Activated CD8-positive, alpha-beta memory T cell treated with anti-CD3 and anti-CD28 coated beads, Interleukin-2, amount 10 ng/mL, durations not matched to agents 7 days and 5 days (primary cell): ENCODE measurements at regions not wholly inside any gene's neighbourhood (a gene's known extent, or its start where the extent isn't known, plus 50 kb on each side); places are given as distances from the start of the nearest gene placed in this dataset.

Experiments used
- ATAC-seq: fragments of 150-1000 bp; cut with Tn5 transposase; one replicate; pipeline ENCODE4 v1.10.0; 2021; ENCODE audit warnings: moderate library complexity
- CTCF ChIA-PET: fragments of 350-600 bp; sonication (Branson Sonifier 250); formaldehyde crosslinking; loops from one replicate; lab custom pipeline; 2021; ENCODE audit warnings: antibody characterized with exemption; lab: Charles Lee
- DNase-seq: peaks from one replicate; pipeline ENCODE4 v3.0.0-alpha.2; 2020
- H3K27ac Mint-ChIP-seq: one replicate; pipeline ENCODE4 v1.8.0; 2021; ENCODE audit warnings: mild to moderate bottlenecking, mixed read lengths
- H3K27me3 Mint-ChIP-seq: one replicate; pipeline ENCODE4 v1.8.0; 2021; ENCODE audit warnings: mixed read lengths
- H3K36me3 Mint-ChIP-seq: one replicate; pipeline ENCODE4 v1.8.0; 2021; ENCODE audit warnings: mild to moderate bottlenecking, mixed read lengths
- H3K4me1 Mint-ChIP-seq: one replicate; pipeline ENCODE4 v1.8.0; 2021; ENCODE audit warnings: mixed read lengths
- H3K4me3 Mint-ChIP-seq: one replicate; pipeline ENCODE4 v1.8.0; 2021; ENCODE audit warnings: mild to moderate bottlenecking, moderate library complexity, mixed read lengths
- H3K9me3 Mint-ChIP-seq: one replicate; pipeline ENCODE4 v1.8.0; 2022; ENCODE audit warnings: low read depth, mixed read lengths

- no peak for ATAC-seq
- H3K27me3 Mint-ChIP-seq, result no peaks in the 10 kb centered on the region
- CTCF ChIA-PET, result no interaction called here
- no peak overlapping the region for H3K4me3 Mint-ChIP-seq
- no peaks in the 10 kb centered on the region for H3K4me1 Mint-ChIP-seq
- H3K36me3 Mint-ChIP-seq, result no peaks in the 10 kb centered on the region
- no peak overlapping the region for H3K27ac Mint-ChIP-seq
- peaks cover 7% of the 10 kb centered on the region for H3K9me3 Mint-ChIP-seq
- no peak for DNase-seq
Measured at GRCh38 chr2:139160836-139161235, 380.6 kb upstream of the NXPH2 start.

- Mint-ChIP-seq H3K4me3 (no peak overlapping the region), H3K27ac (no peak overlapping the region), H3K4me1 (no peaks in the 10 kb centered on the region), H3K27me3 (no peaks in the 10 kb centered on the region), H3K9me3 (peaks cover 8% of the 10 kb centered on the region), H3K36me3 (no peaks in the 10 kb centered on the region)
- ATAC-seq, result no peak
- DNase-seq, result no peak
- CTCF ChIA-PET, result no interaction called here
Measured at GRCh38 chr2:139159177-139159576, 379.0 kb upstream of the NXPH2 start.

GRCh38 chr2:139156730-139157129 is 376.5 kb upstream of the NXPH2 start:
- ATAC-seq (no peak), DNase-seq (no peak)
- Mint-ChIP-seq H3K27ac (no peak overlapping the region), H3K4me3 (no peak overlapping the region), H3K4me1 (no peaks in the 10 kb centered on the region), H3K27me3 (no peaks in the 10 kb centered on the region), H3K36me3 (no peaks in the 10 kb centered on the region), H3K9me3 (peaks cover 9% of the 10 kb centered on the region)
- CTCF ChIA-PET, result no interaction called here

- H3K9me3 Mint-ChIP-seq, result peaks cover 13% of the 10 kb centered on the region
- H3K4me3 Mint-ChIP-seq, result no peak overlapping the region
- no peaks in the 10 kb centered on the region for H3K27me3 Mint-ChIP-seq
- H3K27ac Mint-ChIP-seq, result no peak overlapping the region
- DNase-seq, result no peak
- H3K36me3 Mint-ChIP-seq, result no peaks in the 10 kb centered on the region
- no peak for ATAC-seq
- no peaks in the 10 kb centered on the region for H3K4me1 Mint-ChIP-seq
- CTCF ChIA-PET, result no interaction called here
Measured at GRCh38 chr2:139155991-139156390, 375.8 kb upstream of the NXPH2 start.

- H3K4me3 Mint-ChIP-seq, result no peak overlapping the region
- CTCF ChIA-PET, result no interaction called here
- no peak overlapping the region for H3K27ac Mint-ChIP-seq
- no peak for ATAC-seq
- no peaks in the 10 kb centered on the region for H3K27me3 Mint-ChIP-seq
- DNase-seq, result no peak
- H3K36me3 Mint-ChIP-seq, result no peaks in the 10 kb centered on the region
- H3K9me3 Mint-ChIP-seq, result peaks cover 12% of the 10 kb centered on the region
- no peaks in the 10 kb centered on the region for H3K4me1 Mint-ChIP-seq
Measured at GRCh38 chr2:139142252-139142880, 362.2 kb upstream of the NXPH2 start.

- CTCF ChIA-PET, result no interaction called here
- no peak for ATAC-seq
- Mint-ChIP-seq H3K27me3 (no peaks in the 10 kb centered on the region), H3K36me3 (no peaks in the 10 kb centered on the region), H3K9me3 (peaks cover 14% of the 10 kb centered on the region), H3K27ac (no peak overlapping the region), H3K4me3 (no peak overlapping the region), H3K4me1 (no peaks in the 10 kb centered on the region)
- DNase-seq, result no peak
Measured at GRCh38 chr2:139124271-139124670, 344.1 kb upstream of the NXPH2 start.

- no peak for DNase-seq
- ATAC-seq, result no peak
- no peak overlapping the region for H3K4me3 Mint-ChIP-seq
Measured at GRCh38 chr2:139123795-139124194, 343.6 kb upstream of the NXPH2 start.

GRCh38 chr2:139122711-139123158 is 342.5 kb upstream of the NXPH2 start:
- CTCF ChIA-PET, result no interaction called here
- H3K4me1 Mint-ChIP-seq, result no peaks in the 10 kb centered on the region
- no peak overlapping the region for H3K4me3 Mint-ChIP-seq
- peaks cover 14% of the 10 kb centered on the region for H3K9me3 Mint-ChIP-seq
- no peak overlapping the region for H3K27ac Mint-ChIP-seq
- DNase-seq (no peak), ATAC-seq (no peak)
- no peaks in the 10 kb centered on the region for H3K27me3 Mint-ChIP-seq
- no peaks in the 10 kb centered on the region for H3K36me3 Mint-ChIP-seq

More at GRCh38 chr2:139123795-139124194, 343.6 kb upstream of the NXPH2 start:
- Mint-ChIP-seq H3K27me3 (no peaks in the 10 kb centered on the region), H3K4me1 (no peaks in the 10 kb centered on the region), H3K36me3 (no peaks in the 10 kb centered on the region), H3K9me3 (peaks cover 14% of the 10 kb centered on the region), H3K27ac (no peak overlapping the region)
- CTCF ChIA-PET, result no interaction called here

- ATAC-seq (no peak), DNase-seq (no peak)
- Mint-ChIP-seq H3K36me3 (no peaks in the 10 kb centered on the region), H3K4me3 (no peak overlapping the region), H3K27me3 (no peaks in the 10 kb centered on the region), H3K9me3 (peaks cover 14% of the 10 kb centered on the region), H3K4me1 (no peaks in the 10 kb centered on the region), H3K27ac (no peak overlapping the region)
- CTCF ChIA-PET, result no interaction called here
Measured at GRCh38 chr2:139099721-139100120, 319.5 kb upstream of the NXPH2 start.

- ATAC-seq (no peak), DNase-seq (no peak)
- no peak overlapping the region for H3K4me3 Mint-ChIP-seq
- peaks cover 12% of the 10 kb centered on the region for H3K9me3 Mint-ChIP-seq
- no peak overlapping the region for H3K27ac Mint-ChIP-seq
- CTCF ChIA-PET, result no interaction called here
- H3K36me3 Mint-ChIP-seq, result no peaks in the 10 kb centered on the region
- H3K27me3 Mint-ChIP-seq, result no peaks in the 10 kb centered on the region
- no peaks in the 10 kb centered on the region for H3K4me1 Mint-ChIP-seq
Measured at GRCh38 chr2:139098961-139099360, 318.8 kb upstream of the NXPH2 start.

GRCh38 chr2:139083121-139083520 is 302.9 kb upstream of the NXPH2 start:
- Mint-ChIP-seq H3K36me3 (no peaks in the 10 kb centered on the region), H3K27ac (no peak overlapping the region), H3K4me1 (no peaks in the 10 kb centered on the region), H3K4me3 (no peak overlapping the region), H3K27me3 (no peaks in the 10 kb centered on the region), H3K9me3 (peaks cover 2% of the 10 kb centered on the region)
- ATAC-seq (no peak), DNase-seq (no peak)
- CTCF ChIA-PET, result no interaction called here

GRCh38 chr2:139080244-139080643 is 300.1 kb upstream of the NXPH2 start:
- no peak overlapping the region for H3K4me3 Mint-ChIP-seq
- H3K27ac Mint-ChIP-seq, result no peak overlapping the region
- peaks cover 2% of the 10 kb centered on the region for H3K9me3 Mint-ChIP-seq
- H3K4me1 Mint-ChIP-seq, result no peaks in the 10 kb centered on the region
- no peaks in the 10 kb centered on the region for H3K36me3 Mint-ChIP-seq
- DNase-seq (no peak), ATAC-seq (no peak)
- CTCF ChIA-PET, result no interaction called here
- H3K27me3 Mint-ChIP-seq, result no peaks in the 10 kb centered on the region

- H3K36me3 Mint-ChIP-seq, result no peaks in the 10 kb centered on the region
- no peak for DNase-seq
- H3K27ac Mint-ChIP-seq, result no peak overlapping the region
- CTCF ChIA-PET, result no interaction called here
- no peaks in the 10 kb centered on the region for H3K4me1 Mint-ChIP-seq
- ATAC-seq, result no peak
- no peaks in the 10 kb centered on the region for H3K27me3 Mint-ChIP-seq
- no peak overlapping the region for H3K4me3 Mint-ChIP-seq
- peaks cover 2% of the 10 kb centered on the region for H3K9me3 Mint-ChIP-seq
Measured at GRCh38 chr2:139079311-139079710, 299.1 kb upstream of the NXPH2 start.

- no peak for DNase-seq
- H3K4me3 Mint-ChIP-seq, result no peak overlapping the region
- no peak overlapping the region for H3K27ac Mint-ChIP-seq
- CTCF ChIA-PET, result no interaction called here
- no peaks in the 10 kb centered on the region for H3K4me1 Mint-ChIP-seq
- ATAC-seq, result no peak
- H3K27me3 Mint-ChIP-seq, result no peaks in the 10 kb centered on the region
- no peaks in the 10 kb centered on the region for H3K36me3 Mint-ChIP-seq
- peaks cover 2% of the 10 kb centered on the region for H3K9me3 Mint-ChIP-seq
Measured at GRCh38 chr2:139078376-139078775, 298.2 kb upstream of the NXPH2 start.
